Aorta (tissue), 5 donors: ENCODE measurements at regions not wholly inside any gene's neighbourhood (a gene's known extent, or its start where the extent isn't known, plus 50 kb on each side); places are given as distances from the start of the nearest gene placed in this dataset.

Source experiments
- ATAC-seq: fragments of 200-7000 bp; cut with Tn5 transposase; one replicate; pipeline ENCODE4 v1.9.1; 2022; ENCODE audit warnings: moderate library complexity; ENCODE audit not compliant: low FRiP score
- DNase-seq, 2 donors: peaks; one replicate each; pipeline ENCODE4 v3.0.0-alpha.2; 2020
- H3K27ac ChIP-seq, 2 donors: one replicate each; pipeline ENCODE4 v1.5.1; 2013; ENCODE audit warnings: low read length in 2 of 2, mild to moderate bottlenecking in 2 of 2, moderate library complexity in 2 of 2, control low read depth in 1 of 2, inconsistent platforms in 1 of 2, low read depth in 1 of 2
- H3K27me3 ChIP-seq, 2 donors: one replicate each; pipeline ENCODE4 v1.6.1; 2013; ENCODE audit warnings: control low read depth in 1 of 2, low read length in 1 of 2, mild to moderate bottlenecking in 1 of 2, moderate library complexity in 1 of 2; ENCODE audit not compliant: insufficient read depth in 2 of 2, control insufficient read depth in 1 of 2
- H3K36me3 ChIP-seq, 2 donors: one replicate each; pipeline ENCODE4 v1.6.1; 2013; ENCODE audit warnings: control low read depth in 1 of 2, low read length in 1 of 2, mild to moderate bottlenecking in 1 of 2; ENCODE audit not compliant: insufficient read depth in 2 of 2, control insufficient read depth in 1 of 2
- H3K4me1 ChIP-seq, 2 donors: one replicate each; pipeline ENCODE4 v1.6.1; 2013; ENCODE audit warnings: low read length in 2 of 2, control low read depth in 1 of 2, mild to moderate bottlenecking in 1 of 2, moderate library complexity in 1 of 2; ENCODE audit not compliant: insufficient read depth in 2 of 2, control insufficient read depth in 1 of 2
- H3K4me3 ChIP-seq, 2 donors: one replicate each; pipeline ENCODE4 v1.5.1; 2013; ENCODE audit warnings: low read length in 2 of 2, control low read depth in 1 of 2, mild to moderate bottlenecking in 1 of 2
- H3K9me3 ChIP-seq: one replicate; pipeline ENCODE4 v1.6.1; 2013; ENCODE audit warnings: mild to moderate bottlenecking, low read length; ENCODE audit not compliant: control insufficient read depth
- WGBS, 2 donors: extraction: QIAGEN DNeasy Blood & Tissue Kit; methylation state at CpG; one replicate each; pipeline ENCODE4 v1.1.7; 2013; 5-methylcytosine and 5-hydroxymethylcytosine counted together
- intact Hi-C, 2 donors: fragments of 100-400 bp; cut with DNase I; formaldehyde crosslinking; loops; one replicate each; pipeline versions ENCODE4 v1.14.2 to v1.15.0; 2022
- donor health status: healthy with polysubstance abuse.
- donor health status: Bipolar disorder and iron deficiency.
- donor health status: DM: no; HTN: no; CAD: no.
- donor health status: DM: no; HTN: no; CAD: no.
- donor health status: DM: yes; HTN: yes; CAD: no.

- Histone ChIP-seq H3K9me3 (peaks cover 3% of the 10 kb centered on the region), H3K4me1 (no peaks in the 10 kb centered on the region), H3K27ac (no peak overlapping the region), H3K4me3 (no peak overlapping the region), H3K36me3 (no peaks in the 10 kb centered on the region), H3K27me3 (no peaks in the 10 kb centered on the region)
- intact Hi-C loops, result no loop called here
- DNase-seq (no peak), ATAC-seq (no peak)
- 63 to 66% methylated on average over 2 of the region's 2 CpGs for WGBS, 2 donors
Observed at GRCh38 chr2:167318581-167318980, 430.3 kb downstream of the XIRP2 start.

GRCh38 chr2:167310442-167310841, 422.2 kb downstream of the XIRP2 start:
- ATAC-seq, result no peak
- Histone ChIP-seq H3K27ac (no peak overlapping the region), H3K9me3 (no peaks in the 10 kb centered on the region), H3K4me1 (no peaks in the 10 kb centered on the region), H3K4me3 (no peak overlapping the region), H3K36me3 (no peaks in the 10 kb centered on the region), H3K27me3 (no peaks in the 10 kb centered on the region)
- DNase-seq, result no peak
- 74 to 81% methylated on average over 1 of the region's 1 CpG for WGBS, 2 donors
- intact Hi-C loops, result no loop called here
